Fibroblast of lung (primary cell): ENCODE measurements at regions not wholly inside any gene's neighbourhood (a gene's known extent, or its start where the extent isn't known, plus 50 kb on each side); places are given as distances from the start of the nearest gene placed in this dataset.

Experiments used
- DNase-seq, 2 donors: peaks; one replicate each; pipeline versions ENCODE4 v3.0.0 to v3.0.0-alpha.2; 2010; ENCODE audit warnings: low read depth in 2 of 2
- H2AFZ ChIP-seq: 2 replicates; pipeline ENCODE4 v1.5.1; 2012; ENCODE audit warnings: low read length, control low read depth, inconsistent platforms
- H3K27ac ChIP-seq: 2 replicates; pipeline ENCODE4 v1.5.1; 2011; ENCODE audit warnings: low read length, control low read depth; ENCODE audit not compliant: insufficient read depth
- H3K27me3 ChIP-seq: 2 replicates; pipeline ENCODE4 v1.5.1; 2011; ENCODE audit warnings: mild to moderate bottlenecking, low read length; ENCODE audit not compliant: control insufficient read depth, insufficient read depth
- H3K36me3 ChIP-seq: 2 replicates; pipeline ENCODE4 v1.5.1; 2011; ENCODE audit warnings: low read length; ENCODE audit not compliant: control insufficient read depth, insufficient read depth
- H3K4me1 ChIP-seq: 2 replicates; pipeline ENCODE4 v1.5.1; 2011; ENCODE audit warnings: low read length; ENCODE audit not compliant: control insufficient read depth, insufficient read depth; ENCODE audit errors: extremely low read depth
- H3K4me2 ChIP-seq: 2 replicates; pipeline ENCODE4 v1.5.1; 2011; ENCODE audit warnings: low read length, control low read depth; ENCODE audit not compliant: insufficient read depth; ENCODE audit errors: extremely low read depth
- H3K4me3 ChIP-seq, 4 experiments: fragments of 200-600 bp in 1 of 4; sonication (generic) in 1 of 4; replicated peaks in 1 of 4; 2 replicates each; pipeline ENCODE4 v1.5.1; 2011 to 2016; ENCODE audit warnings: low read length in 4 of 4, low read depth in 3 of 4, mild to moderate bottlenecking in 3 of 4, control low read depth in 2 of 4, inconsistent platforms in 1 of 4, mixed read lengths in 1 of 4; ENCODE audit not compliant: insufficient read depth in 1 of 4; ENCODE audit errors: control extremely low read depth in 1 of 4
- H3K79me2 ChIP-seq: 2 replicates; pipeline ENCODE4 v1.5.1; 2012; ENCODE audit warnings: mild to moderate bottlenecking, low read length, inconsistent platforms; ENCODE audit not compliant: control insufficient read depth, insufficient read depth
- H3K9ac ChIP-seq: 2 replicates; pipeline ENCODE4 v1.5.1; 2011; ENCODE audit warnings: mild to moderate bottlenecking, low read length, control low read depth; ENCODE audit not compliant: insufficient read depth
- H3K9me3 ChIP-seq: 2 replicates; pipeline ENCODE4 v1.5.1; 2012; ENCODE audit warnings: low read depth, low read length; ENCODE audit not compliant: control insufficient read depth, insufficient read depth
- H4K20me1 ChIP-seq: 2 replicates; pipeline ENCODE4 v1.5.1; 2011; ENCODE audit warnings: low read length; ENCODE audit not compliant: control insufficient read depth, insufficient read depth; ENCODE audit errors: extremely low read depth
- EZH2 ChIP-seq: IDR thresholded peaks from 2 replicates; pipeline ENCODE4 v1.5.1; 2012; ENCODE audit warnings: low read length, control low read depth, mild to moderate bottlenecking; ENCODE audit errors: missing control alignments
- TF ChIP-seq, protein P1 (sequence below), 2 donors: IDR thresholded peaks in 1 of 2; conservative IDR thresholded peaks in 1 of 2; 1 replicate in 1 of 2; 2 replicates in 1 of 2; pipeline ENCODE4 v1.5.1; 2011 to 2012; ENCODE audit warnings: low read length in 2 of 2, control low read depth in 1 of 2, inconsistent platforms in 1 of 2, low read depth in 1 of 2, mild to moderate bottlenecking in 1 of 2

DNA sequence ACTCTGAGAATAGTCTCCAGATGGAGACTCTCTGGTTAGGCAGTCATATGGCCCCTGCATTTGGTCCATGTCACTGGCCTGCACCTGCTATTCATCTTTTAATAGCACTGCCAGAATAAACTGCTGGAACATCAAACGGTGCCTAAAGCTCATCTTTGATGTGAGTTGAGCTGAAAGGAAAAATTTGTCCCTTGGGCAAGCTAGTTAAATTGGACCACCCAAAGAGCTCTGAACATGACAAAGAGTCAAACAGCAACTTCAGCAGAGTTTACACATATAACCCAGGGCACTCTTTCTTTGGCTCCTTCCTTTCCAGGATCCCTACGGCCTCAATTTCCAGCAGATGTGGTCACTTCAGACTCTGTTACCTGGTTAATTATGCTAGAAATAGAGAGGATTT lies 269.9 kb downstream of the RPL10L start:
- Histone ChIP-seq H3K9ac (no peak overlapping the region), H3K4me1 (no peaks in the 10 kb centered on the region), H3K36me3 (no peaks in the 10 kb centered on the region), H3K27ac (no peak overlapping the region), H4K20me1 (no peaks in the 10 kb centered on the region), H3K4me2 (no peak overlapping the region), H3K9me3 (no peaks in the 10 kb centered on the region), H3K27me3 (no peaks in the 10 kb centered on the region), H2AFZ (no peak overlapping the region), H3K79me2 (no peaks in the 10 kb centered on the region), H3K4me3 (no peak overlapping the region)
- no peak for DNase-seq
- no peak for TF ChIP-seq EZH2

DNA sequence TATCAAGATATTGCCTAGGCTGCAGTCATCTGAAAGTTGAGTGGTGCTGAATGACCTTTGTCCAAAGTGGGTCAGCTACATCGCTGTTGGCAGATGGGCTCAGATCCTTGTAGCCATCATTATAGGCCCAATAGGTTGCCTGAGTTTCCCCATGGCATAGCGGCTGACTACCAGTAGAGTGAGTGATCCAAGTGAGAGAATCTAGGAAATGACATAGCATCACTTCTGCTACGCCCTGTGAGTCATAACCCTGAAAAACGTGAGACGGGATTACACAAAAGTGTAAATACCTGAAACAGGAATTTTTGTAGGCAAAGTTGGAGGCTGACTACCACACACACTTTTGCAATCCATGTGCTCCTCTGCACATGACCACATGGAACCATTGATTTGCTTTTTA lies 273.3 kb downstream of the RPL10L start:
- Histone ChIP-seq H3K9me3 (no peaks in the 10 kb centered on the region), H2AFZ (no peak overlapping the region), H3K27me3 (no peaks in the 10 kb centered on the region), H3K4me2 (no peak overlapping the region), H3K79me2 (no peaks in the 10 kb centered on the region), H3K36me3 (no peaks in the 10 kb centered on the region), H3K9ac (no peak overlapping the region), H3K4me1 (no peaks in the 10 kb centered on the region), H3K27ac (no peak overlapping the region), H4K20me1 (no peaks in the 10 kb centered on the region), H3K4me3 (no peak overlapping the region)
- TF ChIP-seq, protein P1, sequence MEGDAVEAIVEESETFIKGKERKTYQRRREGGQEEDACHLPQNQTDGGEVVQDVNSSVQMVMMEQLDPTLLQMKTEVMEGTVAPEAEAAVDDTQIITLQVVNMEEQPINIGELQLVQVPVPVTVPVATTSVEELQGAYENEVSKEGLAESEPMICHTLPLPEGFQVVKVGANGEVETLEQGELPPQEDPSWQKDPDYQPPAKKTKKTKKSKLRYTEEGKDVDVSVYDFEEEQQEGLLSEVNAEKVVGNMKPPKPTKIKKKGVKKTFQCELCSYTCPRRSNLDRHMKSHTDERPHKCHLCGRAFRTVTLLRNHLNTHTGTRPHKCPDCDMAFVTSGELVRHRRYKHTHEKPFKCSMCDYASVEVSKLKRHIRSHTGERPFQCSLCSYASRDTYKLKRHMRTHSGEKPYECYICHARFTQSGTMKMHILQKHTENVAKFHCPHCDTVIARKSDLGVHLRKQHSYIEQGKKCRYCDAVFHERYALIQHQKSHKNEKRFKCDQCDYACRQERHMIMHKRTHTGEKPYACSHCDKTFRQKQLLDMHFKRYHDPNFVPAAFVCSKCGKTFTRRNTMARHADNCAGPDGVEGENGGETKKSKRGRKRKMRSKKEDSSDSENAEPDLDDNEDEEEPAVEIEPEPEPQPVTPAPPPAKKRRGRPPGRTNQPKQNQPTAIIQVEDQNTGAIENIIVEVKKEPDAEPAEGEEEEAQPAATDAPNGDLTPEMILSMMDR (conservative IDR thresholded peaks at IDR 0.05 in 1 of 2, IDR thresholded peaks at IDR 0.05 in 1 of 2; ENCODE audit: low read depth in 1 of 2, low read length in 2 of 2) = no peak
- TF ChIP-seq EZH2 = no peak
- no peak for DNase-seq

DNA sequence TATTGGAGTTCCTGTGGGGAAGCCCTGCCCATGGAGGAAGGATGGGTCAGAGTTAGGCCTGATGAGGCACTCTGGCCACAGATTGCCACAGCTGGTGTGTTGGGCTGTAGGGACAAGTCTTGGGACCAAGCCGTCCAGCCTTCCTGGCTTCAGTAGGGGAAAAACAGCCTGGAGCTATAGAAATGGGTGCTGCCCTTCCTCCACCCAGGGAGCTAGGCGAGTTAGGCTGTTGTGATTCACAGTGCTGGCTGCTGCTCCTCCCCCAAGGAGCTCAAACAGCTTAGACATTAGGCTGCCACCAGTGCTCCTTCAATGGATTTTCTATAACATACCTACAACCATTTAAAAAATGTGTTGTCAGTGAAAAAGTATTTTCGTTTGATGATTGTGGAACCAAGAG lies 274.3 kb downstream of the RPL10L start:
- Histone ChIP-seq H3K79me2 (no peaks in the 10 kb centered on the region), H3K4me2 (no peak overlapping the region), H2AFZ (no peak overlapping the region), H3K36me3 (no peaks in the 10 kb centered on the region), H4K20me1 (no peaks in the 10 kb centered on the region), H3K4me3 (no peak overlapping the region), H3K9ac (no peak overlapping the region), H3K27me3 (no peaks in the 10 kb centered on the region), H3K27ac (no peak overlapping the region), H3K4me1 (no peaks in the 10 kb centered on the region), H3K9me3 (no peaks in the 10 kb centered on the region)
- no peak for DNase-seq
- no peak for TF ChIP-seq EZH2
- TF ChIP-seq, protein P1 (conservative IDR thresholded peaks at IDR 0.05 in 1 of 2, IDR thresholded peaks at IDR 0.05 in 1 of 2; ENCODE audit: low read depth in 1 of 2, low read length in 2 of 2) = no peak
